B cell (primary cell): ENCODE measurements at regions not wholly inside any gene's neighbourhood (a gene's known extent, or its start where the extent isn't known, plus 50 kb on each side); places are given as distances from the start of the nearest gene placed in this dataset.

Experiments
- EZH2 ChIP-seq: IDR thresholded peaks from 2 replicates; pipeline ENCODE4 v1.6.1; 2012; ENCODE audit warnings: borderline replicate concordance, low read depth, mild to moderate bottlenecking, moderate library complexity, low read length; ENCODE audit not compliant: insufficient read depth, poor library complexity, severe bottlenecking
- TF ChIP-seq, protein P1 (sequence below): fragments of 200-600 bp; IDR thresholded peaks from one replicate; pipeline ENCODE4 v1.8.0; 2022; ENCODE audit warnings: antibody characterized with exemption, mild to moderate bottlenecking

DNA sequence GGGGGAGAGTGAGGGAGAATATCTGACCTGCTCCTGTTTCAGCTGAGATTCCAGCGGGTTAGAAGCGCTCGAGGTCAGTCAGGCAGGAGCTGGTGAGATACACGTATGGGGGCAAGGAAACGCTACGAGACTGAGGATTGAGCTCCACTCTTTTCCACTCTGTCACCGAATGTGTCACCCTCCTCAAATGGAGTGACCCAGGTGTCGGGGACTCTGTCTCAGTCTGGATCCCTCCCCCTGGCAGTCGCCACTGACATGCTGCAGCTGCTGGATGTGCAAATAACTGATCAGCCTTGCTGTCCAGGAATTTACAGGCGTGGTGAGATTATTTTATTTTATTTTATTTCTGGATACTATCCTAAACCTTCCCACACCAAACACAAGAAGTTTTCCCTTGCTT lies 100.9 kb upstream of the DPP6 start:
- TF ChIP-seq EZH2: no peak
- TF ChIP-seq, protein P1, sequence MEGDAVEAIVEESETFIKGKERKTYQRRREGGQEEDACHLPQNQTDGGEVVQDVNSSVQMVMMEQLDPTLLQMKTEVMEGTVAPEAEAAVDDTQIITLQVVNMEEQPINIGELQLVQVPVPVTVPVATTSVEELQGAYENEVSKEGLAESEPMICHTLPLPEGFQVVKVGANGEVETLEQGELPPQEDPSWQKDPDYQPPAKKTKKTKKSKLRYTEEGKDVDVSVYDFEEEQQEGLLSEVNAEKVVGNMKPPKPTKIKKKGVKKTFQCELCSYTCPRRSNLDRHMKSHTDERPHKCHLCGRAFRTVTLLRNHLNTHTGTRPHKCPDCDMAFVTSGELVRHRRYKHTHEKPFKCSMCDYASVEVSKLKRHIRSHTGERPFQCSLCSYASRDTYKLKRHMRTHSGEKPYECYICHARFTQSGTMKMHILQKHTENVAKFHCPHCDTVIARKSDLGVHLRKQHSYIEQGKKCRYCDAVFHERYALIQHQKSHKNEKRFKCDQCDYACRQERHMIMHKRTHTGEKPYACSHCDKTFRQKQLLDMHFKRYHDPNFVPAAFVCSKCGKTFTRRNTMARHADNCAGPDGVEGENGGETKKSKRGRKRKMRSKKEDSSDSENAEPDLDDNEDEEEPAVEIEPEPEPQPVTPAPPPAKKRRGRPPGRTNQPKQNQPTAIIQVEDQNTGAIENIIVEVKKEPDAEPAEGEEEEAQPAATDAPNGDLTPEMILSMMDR: no peak
